Stimulated activated CD4-positive, alpha-beta T cell treated with anti-CD3 and anti-CD28 coated beads, TNF-alpha, amount 100 ng/mL, for 48 hours (primary cell): ENCODE measurements at regions not wholly inside any gene's neighbourhood (a gene's known extent, or its start where the extent isn't known, plus 50 kb on each side); places are given as distances from the start of the nearest gene placed in this dataset.

ENCODE experiments used
- DNase-seq, 3 donors: peaks; one replicate each; pipeline ENCODE4 v3.0.0-alpha.2; 2020; ENCODE audit warnings: low read depth in 3 of 3

GRCh38 chr7:106606120-106606519 lies 54.8 kb downstream of the CCDC71L start:
- no peak for DNase-seq

GRCh38 chr7:106604971-106605370 lies 56.0 kb downstream of the CCDC71L start:
- no peak for DNase-seq

DNA sequence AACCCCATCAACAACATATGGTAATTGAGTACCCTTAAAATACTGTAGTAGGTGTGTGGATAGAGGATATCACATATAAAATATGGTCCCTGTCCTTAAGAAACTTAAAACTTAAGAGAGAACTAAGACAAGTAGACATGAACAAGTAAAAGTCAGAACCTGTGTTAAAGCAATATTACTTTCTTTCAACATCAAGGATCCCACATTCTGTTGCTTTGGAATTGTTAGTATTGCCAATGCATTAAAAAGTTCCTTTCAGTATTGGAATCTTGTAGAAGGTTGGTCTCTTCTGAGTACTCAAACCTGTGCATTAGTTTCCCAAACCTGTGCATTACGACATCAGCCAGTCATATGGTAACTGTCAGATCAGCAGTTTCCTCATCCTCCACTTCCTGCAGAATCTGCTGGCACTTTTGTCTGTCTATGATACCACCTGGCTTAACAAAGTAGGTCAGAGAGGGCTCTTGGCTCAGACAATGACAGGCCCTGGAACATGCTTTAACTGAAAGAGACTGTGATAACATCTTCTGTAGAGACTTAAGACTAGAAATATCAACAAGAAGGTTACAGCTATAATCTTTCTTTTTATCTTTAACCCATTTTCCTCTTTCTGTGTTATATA lies 56.5 kb downstream of the CCDC71L start:
- no peak for DNase-seq

GRCh38 chr7:106603346-106603745 lies 57.6 kb downstream of the CCDC71L start:
- DNase-seq: no peak

DNA sequence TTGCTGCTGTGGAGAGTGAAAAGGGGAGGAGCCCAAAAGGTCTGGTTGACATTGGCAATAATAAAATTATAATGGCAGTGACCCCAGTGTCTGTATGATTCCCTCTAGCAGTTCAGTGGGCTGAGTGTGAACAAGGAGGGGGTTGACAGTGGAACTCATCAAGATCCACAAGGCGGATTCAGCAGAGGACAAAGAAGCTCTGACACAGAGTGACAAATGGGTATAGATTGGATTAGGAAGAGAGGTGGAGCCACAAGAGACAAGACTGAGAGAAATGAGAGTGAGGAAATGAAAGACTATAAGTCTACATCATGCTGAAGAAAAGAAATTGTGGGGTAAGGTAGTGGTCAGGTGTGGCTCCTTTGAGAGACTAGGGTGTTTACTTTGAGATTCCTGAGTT lies 58.9 kb downstream of the CCDC71L start:
- DNase-seq: no peak

- DNase-seq: no peak
Observed at GRCh38 chr7:106600569-106601373, 60.2 kb downstream of the CCDC71L start.

GRCh38 chr7:106599343-106599698 lies 61.6 kb downstream of the CCDC71L start:
- no peak for DNase-seq

- peak; percentile 32 to 56 (median 36) for DNase-seq
Observed at GRCh38 chr7:106598663-106599342, 62.2 kb downstream of the CCDC71L start.

DNA sequence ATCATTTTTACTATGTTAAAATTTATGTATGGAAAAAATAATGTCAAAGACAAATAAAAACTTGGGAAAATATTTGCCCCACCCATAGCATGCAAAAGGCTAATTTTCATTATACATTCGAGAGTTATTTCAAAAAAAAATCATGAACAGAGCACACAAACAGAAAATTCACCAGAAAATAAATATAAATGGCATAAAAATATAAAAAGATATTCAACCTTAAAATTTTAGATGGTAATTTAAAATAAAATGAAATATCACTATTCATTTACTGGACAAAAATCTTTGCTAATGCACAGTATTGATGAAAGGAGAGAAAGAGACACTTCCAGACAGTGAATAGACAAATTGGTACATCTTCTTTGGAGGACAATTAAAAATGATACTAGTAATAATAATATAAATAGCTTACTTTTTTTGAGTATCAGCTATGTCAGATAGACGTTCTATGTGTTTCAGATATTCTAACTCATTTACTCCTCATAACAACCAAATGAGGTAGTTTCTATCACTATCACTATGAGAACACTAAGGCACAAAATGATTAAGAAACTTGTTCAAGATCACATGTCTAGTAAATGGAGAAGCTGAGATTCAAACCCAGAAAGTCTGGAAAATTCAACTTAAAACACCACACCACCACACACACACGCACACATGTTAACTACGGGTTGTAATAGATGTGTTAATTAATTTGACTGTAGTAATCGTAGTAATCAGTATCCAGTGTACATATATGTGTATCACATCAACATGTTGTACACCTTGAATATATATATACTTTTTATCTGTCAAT lies 63.0 kb downstream of the CCDC71L start:
- DNase-seq: no peak

DNA sequence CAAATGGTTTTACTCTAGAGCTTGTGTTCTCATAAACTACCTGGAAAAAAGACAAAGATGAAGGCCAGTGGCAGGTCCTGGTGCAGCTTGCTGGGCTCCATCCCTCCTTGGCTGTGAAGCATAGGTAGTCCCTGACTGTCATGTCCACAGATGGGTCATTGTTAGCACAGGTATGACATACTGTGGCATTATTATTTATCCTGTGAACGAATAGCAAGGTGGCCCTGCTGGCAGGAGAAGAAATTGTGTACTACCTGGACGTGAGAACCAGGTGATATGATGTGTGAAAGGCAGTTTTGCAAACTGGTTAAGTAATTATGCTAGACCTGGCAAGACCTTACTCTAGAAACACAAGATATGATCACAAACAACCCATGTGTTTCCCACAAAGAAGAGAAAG lies 63.9 kb downstream of the CCDC71L start:
- no peak for DNase-seq

GRCh38 chr7:106595922-106596321 lies 65.0 kb downstream of the CCDC71L start:
- no peak for DNase-seq

DNA sequence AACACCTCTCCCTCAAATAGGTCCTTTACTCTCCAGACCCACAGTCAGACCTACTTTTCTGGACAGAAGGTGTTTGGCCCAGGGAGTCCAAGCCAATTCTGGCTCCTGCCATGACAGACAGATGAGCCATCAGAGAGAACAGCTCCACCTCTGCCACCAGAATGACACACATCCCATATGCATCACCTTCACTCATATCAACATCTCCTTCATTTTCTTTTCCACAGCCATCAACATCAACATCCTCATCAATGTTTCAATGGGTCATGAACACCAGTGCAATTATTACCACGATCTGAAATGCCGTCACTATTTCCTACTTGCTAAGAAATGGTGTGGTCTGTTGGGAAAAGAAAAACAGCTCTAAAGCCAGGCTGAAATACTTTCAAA lies 67.9 kb downstream of the CCDC71L start:
- DNase-seq: no peak

GRCh38 chr7:106592282-106593027 lies 68.5 kb downstream of the CCDC71L start:
- no peak for DNase-seq

- no peak for DNase-seq
Observed at GRCh38 chr7:106591146-106591545, 69.8 kb downstream of the CCDC71L start.

GRCh38 chr7:106590209-106590816 lies 70.6 kb downstream of the CCDC71L start:
- no peak for DNase-seq

DNA sequence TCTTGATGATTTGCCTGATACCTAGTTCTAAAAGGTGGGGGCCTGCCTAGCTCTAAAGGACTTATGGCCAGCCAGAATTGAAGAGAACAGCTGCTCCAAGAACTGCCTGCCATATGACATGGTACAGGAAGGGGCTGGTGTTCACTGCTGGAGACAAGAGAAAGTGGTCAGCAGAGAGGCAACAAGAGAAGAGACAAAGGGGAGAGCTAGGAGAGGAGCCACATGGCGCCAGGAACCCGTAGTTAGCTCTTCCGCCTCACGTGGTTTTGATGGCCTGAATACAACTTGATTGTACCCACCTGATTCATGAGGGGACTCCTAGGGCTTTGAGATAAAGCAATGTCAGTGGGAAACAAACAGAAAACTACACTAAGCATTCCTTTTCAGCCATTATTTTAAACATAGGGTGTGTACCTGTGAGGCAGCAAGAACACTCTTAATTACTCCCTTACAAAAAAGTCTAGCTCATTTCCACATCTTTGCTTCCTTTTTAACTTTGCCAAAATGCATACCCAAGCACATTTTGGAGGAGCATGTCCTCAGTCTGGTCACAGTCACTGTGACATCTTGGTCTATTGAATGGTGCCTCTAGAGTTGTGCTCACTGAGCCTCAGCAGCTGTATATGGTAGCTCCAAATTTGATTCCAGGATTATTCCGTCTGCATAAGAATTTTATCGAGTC lies 71.6 kb downstream of the CCDC71L start:
- DNase-seq: no peak

DNA sequence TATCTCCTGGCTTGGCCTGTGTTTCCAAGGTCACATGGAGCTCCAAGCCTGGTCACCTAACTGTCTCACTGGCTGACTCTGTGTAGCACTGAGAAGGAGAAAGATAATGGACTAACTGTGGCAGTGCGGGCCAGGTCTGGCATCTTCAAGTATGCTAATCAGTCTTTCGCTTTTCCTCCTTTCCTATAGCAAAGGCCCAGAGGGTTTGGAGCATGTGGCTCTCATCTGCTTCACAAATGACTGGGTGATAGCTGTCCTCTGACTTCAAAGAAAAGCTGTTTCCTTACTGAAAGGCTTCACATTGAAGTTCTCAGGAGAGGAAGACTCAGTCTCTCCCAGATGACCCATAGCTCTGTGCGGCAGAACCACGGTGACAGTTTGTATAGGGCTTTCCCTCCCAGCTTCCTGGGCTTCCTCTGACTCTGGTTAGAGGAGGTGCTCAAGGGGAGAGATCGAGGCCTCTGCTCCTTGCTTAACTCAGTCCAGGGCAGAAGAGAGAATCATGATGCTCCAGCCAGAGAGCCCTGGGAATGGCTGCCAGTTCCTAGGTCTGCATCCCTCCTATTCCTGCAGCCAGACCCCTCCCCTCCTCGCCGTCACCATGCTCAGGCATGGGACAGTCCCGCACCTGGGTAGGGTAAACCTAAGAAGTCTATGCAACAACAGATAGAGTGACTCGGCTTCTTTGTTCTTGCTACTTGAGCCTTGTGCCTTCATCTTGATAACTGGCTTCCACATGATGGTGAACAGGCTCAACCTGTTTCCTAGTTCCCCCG lies 72.3 kb downstream of the CCDC71L start:
- DNase-seq: no peak

DNA sequence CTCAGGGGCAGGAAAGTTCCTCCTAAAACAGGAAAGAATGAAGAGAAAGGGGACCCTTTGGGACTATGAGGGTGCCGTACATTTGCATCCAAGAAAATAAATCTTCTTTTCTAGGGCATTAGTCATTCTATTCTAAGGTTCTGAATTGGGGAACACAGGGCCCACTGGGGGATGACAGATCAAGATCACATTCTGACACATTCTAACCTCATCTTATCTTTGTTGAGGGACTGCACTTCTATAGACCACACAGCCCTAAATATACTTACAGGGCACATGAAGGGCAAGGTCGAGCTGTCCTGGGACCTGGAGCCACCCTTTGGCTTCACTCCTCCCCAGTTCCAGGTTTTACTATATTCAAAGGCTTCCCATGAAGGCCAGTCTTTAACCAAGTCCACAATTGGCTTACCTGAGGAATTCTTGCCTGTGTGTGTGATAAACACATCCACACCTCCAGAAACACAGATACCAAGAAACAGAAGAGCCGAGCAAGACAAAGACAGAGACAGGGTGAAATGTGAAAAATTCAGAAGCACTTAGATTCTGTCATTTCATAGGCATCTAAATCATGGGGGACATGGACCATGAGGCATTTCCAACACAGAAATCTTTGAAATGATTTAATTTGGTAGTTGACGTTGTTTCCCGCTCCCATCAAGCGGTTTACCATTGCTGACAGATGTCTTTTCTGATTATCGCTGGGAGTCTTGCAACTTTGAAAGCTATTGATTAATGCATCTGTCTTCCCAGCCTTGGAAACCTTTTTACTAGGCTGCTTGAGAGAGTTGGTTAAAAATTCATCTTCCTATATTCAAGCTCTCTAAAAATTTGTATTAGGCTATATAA lies 75.8 kb downstream of the CCDC71L start:
- no peak for DNase-seq
